ENCODE measurements at regions not wholly inside any gene's neighbourhood (a gene's known extent, or its start where the extent isn't known, plus 50 kb on each side); places are given as distances from the start of the nearest gene placed in this dataset.

DNA sequence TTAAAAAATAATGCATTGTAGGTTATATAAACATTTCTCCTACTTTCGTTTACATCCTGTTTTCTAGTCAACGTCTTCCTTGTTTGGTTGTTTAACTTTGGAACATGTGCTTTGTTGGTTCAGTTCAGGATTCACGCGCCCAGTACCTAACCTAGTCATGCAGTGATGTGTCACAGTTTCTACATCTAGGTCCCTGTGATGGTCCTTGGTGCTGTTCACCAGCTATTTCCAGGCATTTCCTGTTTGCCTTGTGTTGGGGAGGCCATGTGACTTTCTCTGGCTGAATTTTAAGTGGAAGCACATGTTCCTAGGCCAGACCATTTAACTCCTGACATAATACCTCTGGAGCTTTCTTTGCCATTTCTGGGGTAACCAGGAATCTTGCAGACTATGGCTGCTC lies 292.3 kb downstream of the SMARCA2 start:
- H3K4me1 ChIP-seq = no peaks in the 10 kb centered on the region
- H3K27ac ChIP-seq = no peak overlapping the region
- peaks cover 5 to 16% (median 9%) of the 10 kb centered on the region in 4 donors for H3K9me3 ChIP-seq
- ATAC-seq (ENCODE audit: low FRiP score in 2 of 2) (no peak), DNase-seq (no peak)
- TF ChIP-seq, protein P1, sequence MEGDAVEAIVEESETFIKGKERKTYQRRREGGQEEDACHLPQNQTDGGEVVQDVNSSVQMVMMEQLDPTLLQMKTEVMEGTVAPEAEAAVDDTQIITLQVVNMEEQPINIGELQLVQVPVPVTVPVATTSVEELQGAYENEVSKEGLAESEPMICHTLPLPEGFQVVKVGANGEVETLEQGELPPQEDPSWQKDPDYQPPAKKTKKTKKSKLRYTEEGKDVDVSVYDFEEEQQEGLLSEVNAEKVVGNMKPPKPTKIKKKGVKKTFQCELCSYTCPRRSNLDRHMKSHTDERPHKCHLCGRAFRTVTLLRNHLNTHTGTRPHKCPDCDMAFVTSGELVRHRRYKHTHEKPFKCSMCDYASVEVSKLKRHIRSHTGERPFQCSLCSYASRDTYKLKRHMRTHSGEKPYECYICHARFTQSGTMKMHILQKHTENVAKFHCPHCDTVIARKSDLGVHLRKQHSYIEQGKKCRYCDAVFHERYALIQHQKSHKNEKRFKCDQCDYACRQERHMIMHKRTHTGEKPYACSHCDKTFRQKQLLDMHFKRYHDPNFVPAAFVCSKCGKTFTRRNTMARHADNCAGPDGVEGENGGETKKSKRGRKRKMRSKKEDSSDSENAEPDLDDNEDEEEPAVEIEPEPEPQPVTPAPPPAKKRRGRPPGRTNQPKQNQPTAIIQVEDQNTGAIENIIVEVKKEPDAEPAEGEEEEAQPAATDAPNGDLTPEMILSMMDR (IDR thresholded peaks at IDR 0.05) = no peak
- TF ChIP-seq EP300 (IDR thresholded peaks at IDR 0.05) (no peak), POLR2AphosphoS5 (IDR thresholded peaks at IDR 0.05) (no peak), POLR2A (IDR thresholded peaks at IDR 0.05) (no peak)
- WGBS, 2 donors = 65 to 70% methylated on average over 4 of the region's 4 CpGs
- no peaks in the 10 kb centered on the region for H3K36me3 ChIP-seq
- H3K27me3 ChIP-seq = no peaks in the 10 kb centered on the region
- no peak overlapping the region for H3K4me3 ChIP-seq

DNA sequence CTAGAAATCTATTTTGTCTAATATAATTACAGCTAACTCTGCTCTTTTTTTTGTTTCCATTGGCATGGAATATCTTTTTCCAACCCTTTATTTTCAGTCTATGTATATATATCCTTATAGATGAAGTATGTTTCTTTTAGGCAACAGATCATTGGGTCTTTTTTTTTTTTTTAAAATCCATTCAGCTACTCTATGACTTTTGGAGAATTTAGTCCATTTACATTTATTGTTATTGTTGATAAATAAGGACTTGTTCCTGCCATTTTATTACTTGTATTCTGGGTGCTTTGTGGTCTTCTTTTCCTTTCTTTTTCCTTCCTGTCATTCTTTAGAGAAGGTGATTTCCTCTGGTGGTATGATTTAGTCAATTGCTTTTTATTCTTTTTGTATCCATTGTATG lies 296.8 kb downstream of the SMARCA2 start:
- DNase-seq (no peak), ATAC-seq (ENCODE audit: low FRiP score in 2 of 2) (no peak)
- no peak overlapping the region for H3K4me3 ChIP-seq

DNA sequence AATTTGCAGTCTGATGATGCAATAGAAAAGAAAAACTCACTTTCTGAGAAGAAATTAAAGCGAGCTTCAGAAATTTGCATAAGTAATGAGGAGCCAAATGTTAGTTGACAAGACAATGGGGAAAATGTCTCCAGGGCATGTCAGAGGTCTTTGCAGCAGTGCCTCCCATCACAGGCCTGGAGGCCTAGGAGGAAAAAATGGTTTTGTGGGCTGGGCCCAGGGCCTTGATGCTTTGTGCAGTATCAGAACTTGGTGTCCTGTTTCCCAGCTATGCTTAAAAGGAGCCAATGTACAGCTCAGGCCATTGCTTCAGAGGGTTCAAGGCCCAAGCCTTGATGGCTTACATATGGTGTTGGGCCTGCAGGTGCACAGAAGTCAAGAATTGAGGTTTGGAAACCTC lies 298.4 kb downstream of the SMARCA2 start:
- Histone ChIP-seq H3K36me3 (no peaks in the 10 kb centered on the region), H3K4me1 (no peaks in the 10 kb centered on the region), H3K27me3 (no peaks in the 10 kb centered on the region), H3K4me3 (no peak overlapping the region), H3K9me3 (peaks cover 9 to 39% (median 26%) of the 10 kb centered on the region in 4 donors), H3K27ac (no peak overlapping the region)
- DNase-seq (no peak), ATAC-seq (ENCODE audit: low FRiP score in 2 of 2) (no peak)
- TF ChIP-seq EP300 (IDR thresholded peaks at IDR 0.05) = no peak
- no peak for TF ChIP-seq POLR2A (IDR thresholded peaks at IDR 0.05)
- TF ChIP-seq, protein P1 (IDR thresholded peaks at IDR 0.05) = no peak
- no peak for TF ChIP-seq POLR2AphosphoS5 (IDR thresholded peaks at IDR 0.05)
- 92% methylated on average over 1 of the region's 1 CpG for WGBS, 2 donors

More for the DNA sequence above, 296.8 kb downstream of the SMARCA2 start:
- no peaks in the 10 kb centered on the region for H3K36me3 ChIP-seq
- H3K27me3 ChIP-seq = no peaks in the 10 kb centered on the region
- H3K9me3 ChIP-seq = peaks cover 9 to 39% (median 26%) of the 10 kb centered on the region in 4 donors
- no peaks in the 10 kb centered on the region for H3K4me1 ChIP-seq
- TF ChIP-seq, protein P1 (IDR thresholded peaks at IDR 0.05) = no peak
- TF ChIP-seq EP300 (IDR thresholded peaks at IDR 0.05) (no peak), POLR2A (IDR thresholded peaks at IDR 0.05) (no peak), POLR2AphosphoS5 (IDR thresholded peaks at IDR 0.05) (no peak)
- no peak overlapping the region for H3K27ac ChIP-seq

DNA sequence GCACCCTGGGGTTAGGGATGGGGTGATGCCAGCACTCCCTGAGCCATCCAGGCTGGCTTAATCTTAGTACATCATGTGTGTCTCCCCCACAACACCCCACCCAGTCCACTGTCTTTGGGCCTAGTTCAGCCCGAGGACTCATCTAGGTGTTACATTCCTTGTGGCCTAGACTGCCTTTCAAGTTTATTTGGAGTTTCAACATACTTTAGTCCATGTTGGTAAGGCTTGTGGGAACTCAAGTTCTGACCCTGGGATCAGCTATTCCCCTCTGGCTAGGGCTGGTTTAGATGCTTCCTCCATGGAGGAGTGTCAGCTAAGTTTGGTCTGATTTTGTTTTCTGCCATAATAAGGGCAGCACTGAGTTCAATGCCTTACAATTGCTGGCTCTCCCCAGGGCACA lies 302.4 kb downstream of the SMARCA2 start:
- ATAC-seq (ENCODE audit: low FRiP score in 2 of 2) = no peak
- WGBS, 2 donors = 60 to 88% methylated on average over 1 of the region's 1 CpG
- Histone ChIP-seq H3K9me3 (peaks cover 3 to 22% (median 16%) of the 10 kb centered on the region in 4 donors), H3K27me3 (no peaks in the 10 kb centered on the region), H3K4me1 (no peaks in the 10 kb centered on the region), H3K4me3 (no peak overlapping the region), H3K36me3 (no peaks in the 10 kb centered on the region), H3K27ac (no peak overlapping the region)
- TF ChIP-seq, protein P1 (IDR thresholded peaks at IDR 0.05) = no peak
- TF ChIP-seq EP300 (IDR thresholded peaks at IDR 0.05) (no peak), POLR2AphosphoS5 (IDR thresholded peaks at IDR 0.05) (no peak), POLR2A (IDR thresholded peaks at IDR 0.05) (no peak)
- DNase-seq = no peak

DNA sequence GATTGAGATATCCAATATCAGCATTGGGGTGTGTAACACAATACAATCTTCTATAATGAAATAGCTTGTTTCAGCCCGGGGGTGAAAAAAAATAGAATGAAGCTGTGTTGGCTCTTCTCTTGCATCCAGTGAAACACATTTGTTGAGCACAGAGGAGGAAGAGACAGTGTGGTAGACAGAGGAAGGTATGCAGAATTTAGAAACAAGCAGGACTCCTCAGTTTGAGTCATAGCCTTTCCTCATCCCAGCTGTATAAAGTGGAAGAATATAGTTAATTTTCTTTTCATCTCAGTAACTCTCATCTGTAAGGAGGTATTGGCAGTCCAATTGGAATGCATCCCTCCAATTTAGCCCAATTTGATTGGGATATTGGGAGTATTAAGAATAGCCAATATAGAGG lies 302.2 kb upstream of the VLDLR start:
- ATAC-seq (ENCODE audit: low FRiP score in 2 of 2) (no peak), DNase-seq (no peak)
- no peaks in the 10 kb centered on the region for H3K36me3 ChIP-seq
- H3K4me1 ChIP-seq = no peaks in the 10 kb centered on the region
- WGBS, 2 donors = 85 to 90% methylated on average over 1 of the region's 1 CpG
- peaks cover 0 to 5% (median 1%) of the 10 kb centered on the region in 4 donors for H3K9me3 ChIP-seq
- H3K27me3 ChIP-seq = no peaks in the 10 kb centered on the region
- no peak overlapping the region for H3K27ac ChIP-seq
- H3K4me3 ChIP-seq = no peak overlapping the region
- TF ChIP-seq POLR2A (IDR thresholded peaks at IDR 0.05) (no peak), EP300 (IDR thresholded peaks at IDR 0.05) (no peak), POLR2AphosphoS5 (IDR thresholded peaks at IDR 0.05) (no peak)
- TF ChIP-seq, protein P1 (IDR thresholded peaks at IDR 0.05) = no peak

All from upper lobe of left lung (tissue), 6 donors.